Left lung (tissue), 4 donors: ENCODE measurements at regions not wholly inside any gene's neighbourhood (a gene's known extent, or its start where the extent isn't known, plus 50 kb on each side); places are given as distances from the start of the nearest gene placed in this dataset.

Experiments used
- ATAC-seq: fragments of 200-7000 bp; cut with Tn5 transposase; one replicate; pipeline ENCODE4 v1.9.1; 2020; ENCODE audit warnings: moderate library complexity
- DNase-seq, 4 donors: peaks; one replicate each; pipeline ENCODE4 v3.0.0-alpha.2; 2013 to 2020
- H3K27ac ChIP-seq, 2 donors: fragments of 200-600 bp; sonication (generic) in 1 of 2; one replicate each; pipeline versions ENCODE4 v1.5.0 to v1.8.0; 2020 to 2021
- H3K27me3 ChIP-seq, 2 donors: fragments of 200-600 bp; sonication (generic) in 1 of 2; one replicate each; pipeline versions ENCODE4 v1.5.0 to v1.8.0; 2020 to 2021
- H3K36me3 ChIP-seq, 2 donors: fragments of 200-600 bp; sonication (generic) in 1 of 2; one replicate each; pipeline versions ENCODE4 v1.5.0 to v1.8.0; 2020 to 2021
- H3K4me1 ChIP-seq, 2 donors: fragments of 200-600 bp; one replicate each; pipeline ENCODE4 v1.8.0; 2021
- H3K4me3 ChIP-seq, 2 donors: fragments of 200-600 bp; sonication (generic) in 1 of 2; one replicate each; pipeline versions ENCODE4 v1.5.0 to v1.8.0; 2020 to 2021; ENCODE audit warnings: mild to moderate bottlenecking in 1 of 2
- H3K9me3 ChIP-seq, 2 donors: fragments of 200-600 bp; sonication (generic) in 1 of 2; one replicate each; pipeline versions ENCODE4 v1.5.0 to v1.8.0; 2020 to 2021
- intact Hi-C, 2 donors: fragments of 100-400 bp; cut with DNase I; formaldehyde crosslinking; loops; one replicate each; pipeline versions ENCODE4 v1.11.2 to v1.14.2; 2022
- TF ChIP-seq, protein P1 (sequence below), 2 donors: fragments of 200-600 bp; sonication (generic) in 1 of 2; IDR thresholded peaks; one replicate each; pipeline versions ENCODE4 v1.5.0 to v1.8.0; 2021; ENCODE audit warnings: antibody characterized with exemption in 2 of 2
- donor health status: DM: no; HTN: yes; CAD: no.
- donor health status: DM: no; HTN: no; CAD: no.

DNA sequence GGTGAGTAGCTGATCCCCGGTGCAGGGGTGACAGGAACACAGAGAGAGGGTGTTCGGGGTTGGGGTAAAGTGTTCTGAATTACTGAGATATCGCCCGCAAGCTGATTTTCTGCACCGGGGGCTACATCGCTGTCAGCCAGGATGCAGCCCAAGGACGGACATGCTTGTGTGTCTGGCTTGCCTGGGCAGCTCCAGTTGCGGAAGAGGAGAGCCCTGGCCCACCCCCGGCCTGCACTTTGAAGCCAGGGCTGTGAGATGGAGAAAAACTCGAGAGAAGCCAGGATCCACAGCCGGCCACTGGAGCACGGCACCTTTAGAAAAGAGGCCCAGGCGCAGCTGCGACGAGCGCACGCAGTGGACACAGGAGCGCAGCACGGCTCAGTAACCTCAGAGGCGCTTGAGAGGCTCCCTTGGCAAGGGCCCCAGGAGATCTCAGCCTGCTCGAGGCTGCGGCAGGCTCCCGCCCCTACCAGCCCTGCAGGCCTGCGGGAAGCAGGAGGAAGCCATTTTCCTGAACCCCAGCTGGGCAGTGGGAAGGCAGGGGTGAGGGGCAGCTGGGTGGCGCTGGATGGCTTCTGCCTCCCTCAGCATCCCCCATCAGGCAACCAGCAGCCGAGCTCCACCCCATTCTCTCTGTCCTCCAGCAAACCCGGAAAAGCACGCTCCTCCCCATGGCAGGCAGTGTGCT is 59.2 kb downstream of the C9orf50 start:
- peak; percentile 95 for ATAC-seq
- intact Hi-C loops: no loop called here
- no peak overlapping the region for H3K27ac ChIP-seq
- H3K4me1 ChIP-seq: peaks cover 0 to 4% of the 10 kb centered on the region in 2 donors
- H3K9me3 ChIP-seq: no peaks in the 10 kb centered on the region
- DNase-seq: peak in 3 of 4 donors; percentile 66 to 84 (median 78)
- no peak overlapping the region for H3K4me3 ChIP-seq
- no peaks in the 10 kb centered on the region for H3K27me3 ChIP-seq
- TF ChIP-seq, protein P1, sequence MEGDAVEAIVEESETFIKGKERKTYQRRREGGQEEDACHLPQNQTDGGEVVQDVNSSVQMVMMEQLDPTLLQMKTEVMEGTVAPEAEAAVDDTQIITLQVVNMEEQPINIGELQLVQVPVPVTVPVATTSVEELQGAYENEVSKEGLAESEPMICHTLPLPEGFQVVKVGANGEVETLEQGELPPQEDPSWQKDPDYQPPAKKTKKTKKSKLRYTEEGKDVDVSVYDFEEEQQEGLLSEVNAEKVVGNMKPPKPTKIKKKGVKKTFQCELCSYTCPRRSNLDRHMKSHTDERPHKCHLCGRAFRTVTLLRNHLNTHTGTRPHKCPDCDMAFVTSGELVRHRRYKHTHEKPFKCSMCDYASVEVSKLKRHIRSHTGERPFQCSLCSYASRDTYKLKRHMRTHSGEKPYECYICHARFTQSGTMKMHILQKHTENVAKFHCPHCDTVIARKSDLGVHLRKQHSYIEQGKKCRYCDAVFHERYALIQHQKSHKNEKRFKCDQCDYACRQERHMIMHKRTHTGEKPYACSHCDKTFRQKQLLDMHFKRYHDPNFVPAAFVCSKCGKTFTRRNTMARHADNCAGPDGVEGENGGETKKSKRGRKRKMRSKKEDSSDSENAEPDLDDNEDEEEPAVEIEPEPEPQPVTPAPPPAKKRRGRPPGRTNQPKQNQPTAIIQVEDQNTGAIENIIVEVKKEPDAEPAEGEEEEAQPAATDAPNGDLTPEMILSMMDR (IDR thresholded peaks at IDR 0.05): no peak
- no peaks in the 10 kb centered on the region for H3K36me3 ChIP-seq

DNA sequence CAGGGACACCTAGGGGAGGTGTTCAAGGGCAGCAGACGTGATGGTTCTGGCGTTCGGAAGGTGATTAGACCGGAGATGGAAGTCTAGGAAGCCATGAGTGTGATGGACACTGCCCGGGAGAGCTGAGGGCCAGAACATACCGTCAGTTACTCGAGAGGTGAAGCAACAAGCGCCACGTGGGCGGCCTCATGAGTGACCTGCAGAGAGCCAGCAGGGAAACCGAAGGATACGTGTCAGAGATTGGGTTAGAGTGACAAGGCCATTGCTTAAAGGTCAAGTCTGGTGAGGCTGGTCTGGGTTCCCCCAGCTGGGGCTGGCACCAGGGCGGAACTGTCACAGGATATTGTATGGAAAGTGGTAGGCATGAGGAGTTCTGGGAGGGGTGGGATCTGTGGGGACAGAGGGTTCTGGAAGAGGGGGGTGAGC is 60.0 kb downstream of the C9orf50 start:
- H3K27ac ChIP-seq: no peak overlapping the region
- H3K36me3 ChIP-seq: no peaks in the 10 kb centered on the region
- H3K9me3 ChIP-seq: no peaks in the 10 kb centered on the region
- DNase-seq (peak in 1 of 4 donors; percentile 47), ATAC-seq (no peak)
- no peak overlapping the region for H3K4me3 ChIP-seq
- H3K27me3 ChIP-seq: no peaks in the 10 kb centered on the region
- TF ChIP-seq, protein P1 (IDR thresholded peaks at IDR 0.05): no peak
- peaks cover 0 to 4% of the 10 kb centered on the region in 2 donors for H3K4me1 ChIP-seq
- intact Hi-C loops: no loop called here

DNA sequence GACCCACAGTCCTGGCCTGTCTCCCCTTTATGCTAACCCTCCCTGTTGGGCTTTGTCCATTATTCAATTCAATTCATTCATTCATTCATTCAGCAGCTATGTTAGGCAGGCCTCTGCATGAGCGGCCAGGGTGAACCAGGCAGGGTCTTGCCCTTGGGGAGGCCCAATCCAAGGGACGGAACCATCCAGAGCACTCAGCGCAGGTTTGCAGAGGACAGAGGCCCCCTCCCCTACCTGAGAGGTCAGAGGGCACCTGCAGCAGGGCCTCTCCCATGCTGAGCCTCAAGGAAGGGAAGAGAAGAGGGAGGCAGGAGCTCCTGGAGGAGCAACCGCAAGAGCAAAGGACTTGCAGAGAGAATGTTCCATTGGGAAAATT is 61.4 kb downstream of the C9orf50 start:
- TF ChIP-seq, protein P1 (IDR thresholded peaks at IDR 0.05): no peak
- ATAC-seq: no peak
- Histone ChIP-seq H3K27ac (no peak overlapping the region), H3K9me3 (no peaks in the 10 kb centered on the region), H3K36me3 (no peaks in the 10 kb centered on the region), H3K27me3 (no peaks in the 10 kb centered on the region), H3K4me3 (no peak overlapping the region), H3K4me1 (peaks cover 0 to 14% of the 10 kb centered on the region in 2 donors)
- DNase-seq: peak in 1 of 4 donors; percentile 24
- intact Hi-C loops: no loop called here

DNA sequence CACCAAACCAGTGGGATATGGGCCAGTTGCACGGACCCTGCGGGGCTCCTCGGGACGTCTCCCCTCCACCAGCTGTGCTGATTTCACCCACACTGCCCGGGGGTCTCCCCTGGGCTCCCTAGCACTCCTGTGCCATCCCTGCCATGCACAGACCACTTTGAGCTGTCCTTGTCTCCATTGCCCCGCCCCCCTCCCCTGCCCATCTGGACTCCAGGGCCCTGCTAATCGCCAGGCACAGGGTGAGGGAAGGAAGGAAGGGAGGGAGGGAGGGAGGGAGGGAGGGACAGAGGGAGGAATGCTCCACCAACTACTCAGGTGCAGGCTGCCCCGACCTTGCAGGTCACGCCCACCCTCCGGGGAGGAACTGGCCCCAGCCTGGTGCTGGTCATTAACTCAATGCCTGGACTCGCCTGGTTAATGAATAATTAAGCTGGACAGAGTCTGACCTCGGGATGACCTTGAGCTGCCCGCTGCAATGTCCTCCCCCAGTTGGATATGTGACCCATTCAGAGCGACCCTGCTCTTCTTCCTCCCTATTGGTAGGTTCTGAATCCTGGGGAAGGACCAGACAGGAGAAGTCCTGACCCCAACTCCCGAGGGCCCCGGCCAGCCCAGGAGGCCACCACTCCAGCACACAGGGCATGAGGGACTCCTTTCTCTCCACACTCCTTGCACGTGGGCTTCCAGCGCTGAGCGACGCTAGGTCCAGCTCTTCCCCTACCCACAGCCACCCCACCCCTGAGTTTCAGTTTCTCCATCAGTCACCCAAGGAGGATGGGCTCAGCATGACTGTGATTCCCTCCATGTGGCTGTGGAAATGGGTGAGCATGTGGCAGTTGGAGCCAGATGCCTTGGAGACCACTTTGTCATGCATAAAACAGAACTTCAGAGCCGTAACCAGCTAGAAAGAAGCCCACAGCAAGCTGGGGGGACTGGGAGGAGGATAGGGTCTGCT is 62.1 kb downstream of the C9orf50 start:
- Histone ChIP-seq H3K27me3 (no peaks in the 10 kb centered on the region), H3K9me3 (no peaks in the 10 kb centered on the region), H3K4me3 (no peak overlapping the region), H3K27ac (no peak overlapping the region), H3K4me1 (peaks cover 0 to 15% of the 10 kb centered on the region in 2 donors), H3K36me3 (no peaks in the 10 kb centered on the region)
- intact Hi-C loops: no loop called here
- peak in 1 of 4 donors; percentile 61 for DNase-seq
- TF ChIP-seq, protein P1 (IDR thresholded peaks at IDR 0.05): no peak
- no peak for ATAC-seq

DNA sequence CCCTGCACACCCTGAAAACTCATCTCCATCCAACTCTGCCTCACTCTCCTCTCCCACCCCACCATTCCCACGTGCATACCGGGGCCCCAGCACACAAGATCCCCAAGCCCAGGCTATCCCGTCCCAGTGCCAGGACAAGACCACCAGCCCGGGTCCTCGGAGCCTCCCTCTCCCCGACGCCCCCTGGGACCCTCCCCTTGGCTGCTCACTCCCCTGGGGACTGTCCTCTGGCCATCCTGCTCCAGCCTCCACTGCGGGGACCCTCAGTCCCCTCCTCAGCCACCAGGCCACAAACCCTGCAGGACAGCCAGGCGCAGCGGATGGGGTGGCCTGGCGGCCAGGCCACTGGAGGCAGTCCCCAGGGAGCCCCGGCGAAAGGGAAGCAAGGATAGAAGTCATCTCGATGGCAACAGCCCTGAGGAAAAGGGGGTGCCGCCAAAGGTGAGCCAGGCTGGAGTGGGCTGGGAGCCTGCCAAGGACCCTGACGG is 62.8 kb downstream of the C9orf50 start:
- no peak for DNase-seq
- Histone ChIP-seq H3K36me3 (no peaks in the 10 kb centered on the region), H3K9me3 (no peaks in the 10 kb centered on the region), H3K27me3 (no peaks in the 10 kb centered on the region), H3K4me1 (peaks cover 0 to 15% of the 10 kb centered on the region in 2 donors), H3K27ac (no peak overlapping the region), H3K4me3 (no peak overlapping the region)
- intact Hi-C loops: no loop called here
- no peak for ATAC-seq
- TF ChIP-seq, protein P1 (IDR thresholded peaks at IDR 0.05): no peak
